GM12878 (cell line): ENCODE measurements at regions not wholly inside any gene's neighbourhood (a gene's known extent, or its start where the extent isn't known, plus 50 kb on each side); places are given as distances from the start of the nearest gene placed in this dataset.
A peak's percentile ranks its signal among the peaks of the same experiment; 100 is the strongest.

ENCODE experiments used
- ATAC-seq: fragments of 200-7000 bp; cut with Tn5 transposase; 3 replicates; pipeline ENCODE4 v1.9.1; 2020; ENCODE audit warnings: mild to moderate bottlenecking, moderate library complexity
- BruUV-seq: library from RNA; stranded (reverse); fragments of 400-500 nt; replicated peaks from 2 replicates; lab custom pipeline; 2021; lab: Mats Ljungman, UMichigan
- CTCF ChIA-PET: fragments of 300-600 bp; sonication (Branson Sonifier 250); formaldehyde crosslinking; extraction: SDS; loops from one replicate; lab custom pipeline; 2021; ENCODE audit warnings: inconsistent platforms; lab: Yijun Ruan, JAX
- POLR2A ChIA-PET: fragments of 350-600 bp; formaldehyde crosslinking; extraction: SDS; loops from one replicate; lab custom pipeline; 2021; ENCODE audit warnings: inconsistent platforms; lab: Charles Lee
- RAD21 ChIA-PET: fragments of 300-600 bp; sonication (Branson Sonifier 250); formaldehyde crosslinking; loops from one replicate; lab custom pipeline; 2023; ENCODE audit warnings: antibody characterized with exemption; ENCODE audit not compliant: unreplicated experiment; lab: Charles Lee
- SMC1A ChIA-PET: fragments of 300-600 bp; sonication (Branson Sonifier 250); formaldehyde crosslinking; loops from one replicate; lab custom pipeline; 2023; ENCODE audit not compliant: unreplicated experiment, uncharacterized antibody; lab: Charles Lee
- DNase-seq: peaks from one replicate; pipeline ENCODE4 v3.0.0-alpha.2; 2011; ENCODE audit warnings: low read depth, low spot score
- FAIRE-seq: peaks from 3 replicates; lab custom pipeline; 2011; peaks lifted over from hg19 to GRCh38; lab: Jason Lieb, UNC
- H2AFZ ChIP-seq: 2 replicates; pipeline ENCODE4 v1.6.0; 2011; ENCODE audit warnings: low read depth, low read length, control low read depth; ENCODE audit not compliant: control insufficient read depth
- H3K27ac ChIP-seq: 2 replicates; pipeline ENCODE4 v1.5.1; 2011; ENCODE audit warnings: control low read depth; ENCODE audit not compliant: control insufficient read depth, insufficient read depth
- H3K27me3 ChIP-seq, 2 experiments: replicated peaks in 1 of 2; 2 replicates each; pipeline versions ENCODE4 v1.6.0 to v1.6.1; 2011; ENCODE audit warnings: low read length in 1 of 2; ENCODE audit not compliant: control insufficient read depth in 2 of 2, insufficient read depth in 2 of 2
- H3K36me3 ChIP-seq, 2 experiments: 2 replicates each; pipeline ENCODE4 v1.5.1; 2011; ENCODE audit warnings: low read length in 1 of 2; ENCODE audit not compliant: control insufficient read depth in 2 of 2, insufficient read depth in 2 of 2
- H3K4me1 ChIP-seq: 2 replicates; pipeline ENCODE4 v1.6.1; 2011; ENCODE audit warnings: mild to moderate bottlenecking, low read length, moderate library complexity, mixed read lengths; ENCODE audit not compliant: control insufficient read depth, insufficient read depth
- H3K4me2 ChIP-seq: 2 replicates; pipeline ENCODE4 v1.6.0; 2011; ENCODE audit warnings: control low read depth; ENCODE audit not compliant: control insufficient read depth, insufficient read depth
- H3K4me3 ChIP-seq: fragments of 200-600 bp; sonication (generic); 2 replicates; pipeline ENCODE4 v1.5.1; 2016
- H3K79me2 ChIP-seq: 2 replicates; pipeline ENCODE4 v1.6.0; 2011; ENCODE audit warnings: low read length; ENCODE audit not compliant: control insufficient read depth, insufficient read depth
- H3K9ac ChIP-seq: 2 replicates; pipeline ENCODE4 v1.8.0; 2011; ENCODE audit warnings: low read length, control low read depth, mixed read lengths; ENCODE audit not compliant: control insufficient read depth, insufficient read depth
- H3K9me3 ChIP-seq: replicated peaks from 3 replicates; pipeline ENCODE4 v1.5.1; 2011; ENCODE audit warnings: mild to moderate bottlenecking, low read length; ENCODE audit not compliant: control insufficient read depth, insufficient read depth
- H4K20me1 ChIP-seq: 2 replicates; pipeline ENCODE4 v1.6.0; 2011; ENCODE audit not compliant: control insufficient read depth, insufficient read depth
- CEBPB ChIP-seq, 2 experiments: fragments of 150-350 bp in 1 of 2; IDR thresholded peaks; 2 replicates each; pipeline ENCODE4 v1.6.1; 2012 to 2014; ENCODE audit warnings: low read depth in 2 of 2, low read length in 2 of 2, borderline replicate concordance in 1 of 2, inconsistent platforms in 1 of 2
- EED ChIP-seq: sonication (generic); IDR thresholded peaks from 2 replicates; pipeline ENCODE4 v1.6.1; 2016; ENCODE audit warnings: antibody characterized with exemption, low read depth
- EP300 ChIP-seq, 2 experiments: fragments of 150-350 bp in 1 of 2; IDR thresholded peaks; 2 replicates each; pipeline ENCODE4 v1.6.1; 2011 to 2012; ENCODE audit warnings: low read depth in 2 of 2, low read length in 2 of 2, borderline replicate concordance in 1 of 2, improper control_type of control experiment in 1 of 2, inconsistent platforms in 1 of 2; ENCODE audit not compliant: control insufficient read depth in 1 of 2
- IKZF1 ChIP-seq: fragments of 450-650 bp; conservative IDR thresholded peaks from 2 replicates; pipeline ENCODE4 v1.6.1; 2017; ENCODE audit warnings: antibody characterized with exemption, mild to moderate bottlenecking
- KAT2A ChIP-seq: conservative IDR thresholded peaks from 2 replicates; pipeline ENCODE4 v1.6.1; 2011; ENCODE audit warnings: low read depth, low read length; ENCODE audit not compliant: control insufficient read depth
- NR2C2 ChIP-seq: IDR thresholded peaks from 2 replicates; pipeline ENCODE4 v1.6.1; 2011; ENCODE audit warnings: borderline replicate concordance, low read depth; ENCODE audit not compliant: control insufficient read depth, insufficient read length
- PBX3 ChIP-seq: IDR thresholded peaks from 2 replicates; pipeline ENCODE4 v1.6.1; 2011; ENCODE audit warnings: mild to moderate bottlenecking, low read depth, low read length, moderate library complexity; ENCODE audit not compliant: insufficient replicate concordance
- POLR2A ChIP-seq: IDR thresholded peaks from 2 replicates; pipeline ENCODE4 v1.6.1; 2011; ENCODE audit warnings: low read depth, mild to moderate bottlenecking, low read length
- POLR2AphosphoS2 ChIP-seq: IDR thresholded peaks from 2 replicates; pipeline ENCODE4 v1.6.1; 2011; ENCODE audit warnings: low read depth, mild to moderate bottlenecking, low read length, improper control_type of control experiment, moderate library complexity
- RBBP5 ChIP-seq: fragments of 200-600 bp; sonication (generic); conservative IDR thresholded peaks from 2 replicates; pipeline ENCODE4 v1.6.1; 2016
- YBX1 ChIP-seq: fragments of 450-650 bp; IDR thresholded peaks from 2 replicates; pipeline ENCODE4 v1.6.1; 2016; ENCODE audit warnings: antibody characterized with exemption
- ZBED1 ChIP-seq: IDR thresholded peaks from 2 replicates; pipeline ENCODE4 v1.6.1; 2016; ENCODE audit warnings: borderline replicate concordance
- ZNF217 ChIP-seq: fragments of 450-650 bp; IDR thresholded peaks from 2 replicates; pipeline ENCODE4 v1.6.1; 2017; ENCODE audit warnings: antibody characterized with exemption, mild to moderate bottlenecking
- WGBS: methylation state at CpG from one replicate; pipeline ENCODE4 v1.1.6; 2016; ENCODE audit warnings: low lambda C conversion rate; ENCODE audit not compliant: insufficient replicate concordance, insufficient coverage; ENCODE audit errors: missing lambda C conversion rate; 5-methylcytosine and 5-hydroxymethylcytosine counted together
- in situ Hi-C: fragments of 300-500 bp; cut with MboI; formaldehyde crosslinking; loops from 9 replicates; pipeline ENCODE4 v1.14.3; 2018; ENCODE audit warnings: mixed read lengths
- intact Hi-C: fragments of 100-400 bp; cut with micrococcal nuclease; formaldehyde crosslinking; loops from one replicate; pipeline ENCODE4 v1.14.2; 2022; ENCODE audit not compliant: unreplicated experiment

- DNase-seq (no peak), ATAC-seq (no peak), FAIRE-seq (no peak)
- TF ChIP-seq POLR2A (0 out of 2 replicates have a peak, but pooled peaks have one; percentile 25), CEBPB (IDR thresholded peaks at IDR 0.05; ENCODE audit: borderline replicate concordance in 1 of 2, low read depth in 2 of 2, low read length in 2 of 2) (no peak)
- intact Hi-C loops (loop anchor here (10.0 kb wide), 1 partner anchor 106 kb away; no protein-coding TSS in a partner anchor), in situ Hi-C loops (loop anchor here (10.0 to 25.0 kb wide), 2 partner anchors 454 to 939 kb away; partner anchors contain the start of gene COTL1)
- no TSS peak for BruUV-seq
- H3K36me3 ChIP-seq, result no peaks in the 10 kb centered on the region
- ChIA-PET POLR2A (no interaction called here), SMC1A (interaction anchor here (0.9 to 1.3 kb wide), 3 partner anchors 49 to 60 kb away, joined by 3 to 6 read pairs (median 3); no protein-coding TSS in a partner anchor), RAD21 (interaction anchor here (1.2 to 3.5 kb wide), 4 partner anchors 12 to 114 kb away, joined by 3 to 19 read pairs (median 8); no protein-coding TSS in a partner anchor), CTCF (interaction anchor here (0.8 to 6.0 kb wide), 9 partner anchors 11 to 156 kb away, joined by 3 to 49 read pairs (median 4); no protein-coding TSS in a partner anchor)
- H3K9me3 ChIP-seq, result no peaks in the 10 kb centered on the region
- H2AFZ ChIP-seq, result no peak overlapping the region
- H3K9ac ChIP-seq, result no peak overlapping the region
- H3K27me3 ChIP-seq, result no peaks in the 10 kb centered on the region
- peaks cover 3% of the 10 kb centered on the region; the same call in 1 of the 2 replicates for H3K4me1 ChIP-seq
- no peak overlapping the region for H3K27ac ChIP-seq
- H4K20me1 ChIP-seq, result no peaks in the 10 kb centered on the region; the same call in 1 of the 2 replicates
- 75% methylated on average over 25 of the region's 25 CpGs for WGBS
- H3K4me3 ChIP-seq, result no peak overlapping the region
- H3K4me2 ChIP-seq, result no peak overlapping the region
- peaks cover 16% of the 10 kb centered on the region for H3K79me2 ChIP-seq
These were observed 61.9 kb upstream of the GSE1 start for GRCh38 chr16:85550953-85551924.

- peaks cover 33% of the 10 kb centered on the region for H3K79me2 ChIP-seq
- H3K9ac ChIP-seq, result peak overlapping the region; percentile 83
- FAIRE-seq, result no peak
- H3K36me3 ChIP-seq, result no peaks in the 10 kb centered on the region
- H2AFZ ChIP-seq, result peak overlapping the region; percentile 53
- H3K9me3 ChIP-seq, result no peaks in the 10 kb centered on the region
- H3K4me2 ChIP-seq, result peak overlapping the region; percentile 98; the same call in 1 of the 2 replicates
- SMC1A ChIA-PET, result interaction anchor here (1.0 to 3.3 kb wide), 9 partner anchors 16 to 133 kb away, joined by 3 to 39 read pairs (median 4); partner anchors contain the start of gene GSE1
- H4K20me1 ChIP-seq, result no peaks in the 10 kb centered on the region; the same call in 1 of the 2 replicates
- CTCF ChIA-PET, result interaction anchor here (0.9 to 6.0 kb wide), 19 partner anchors 11 to 327 kb away, joined by 3 to 49 read pairs (median 4); partner anchors contain the start of gene GSE1
- POLR2A ChIA-PET, result interaction anchor here (0.6 to 3.4 kb wide), 5 partner anchors 9 to 63 kb away, joined by 3 to 34 read pairs (median 12); partner anchors contain the start of gene GSE1
- no peaks in the 10 kb centered on the region for H3K27me3 ChIP-seq
- H3K4me3 ChIP-seq, result peak overlapping the region; percentile 95
- no peak for DNase-seq
- peaks cover 3% of the 10 kb centered on the region; the same call in 1 of the 2 replicates for H3K4me1 ChIP-seq
- intact Hi-C loops (loop anchor here (10.0 kb wide), 1 partner anchor 108 kb away; no protein-coding TSS in a partner anchor), in situ Hi-C loops (loop anchor here (10.0 to 25.0 kb wide), 2 partner anchors 452 to 941 kb away; partner anchors contain the start of gene COTL1)
- 7% methylated on average over 9 of the region's 43 CpGs for WGBS
- H3K27ac ChIP-seq, result peak overlapping the region; percentile 97
- RAD21 ChIA-PET, result interaction anchor here (1.0 to 3.9 kb wide), 16 partner anchors 9 to 132 kb away, joined by 3 to 47 read pairs (median 6); partner anchors contain the start of gene GSE1
- BruUV-seq, result no TSS peak
- no peak for ATAC-seq
- TF ChIP-seq NR2C2 (no peak), POLR2AphosphoS2 (no peak), KAT2A (no peak), ZNF217 (0 out of 2 replicates have a peak, but pooled peaks have one; percentile 34), EED (no peak), RBBP5 (no peak), EP300 (IDR thresholded peaks at IDR 0.05; ENCODE audit: borderline replicate concordance in 1 of 2, control insufficient read depth in 1 of 2, low read depth in 2 of 2, low read length in 2 of 2) (0 out of 4 replicates have a peak, but pooled peaks of 1 of the 2 experiments have one; percentile 6), PBX3 (no peak), IKZF1 (no peak), ZBED1 (no peak), YBX1 (no peak)
These were observed 60.1 kb upstream of the GSE1 start for GRCh38 chr16:85552980-85553435.
